Caco-2 (cell line): ENCODE measurements at regions not wholly inside any gene's neighbourhood (a gene's known extent, or its start where the extent isn't known, plus 50 kb on each side); places are given as distances from the start of the nearest gene placed in this dataset.

Experiments used
- BruUV-seq: library from RNA; stranded (reverse); fragments of 400-500 nt; replicated peaks from 2 replicates; lab custom pipeline; 2021; lab: Mats Ljungman, UMichigan
- CTCF ChIA-PET: fragments of 300-600 bp; sonication (Branson Sonifier 250); formaldehyde crosslinking; loops from one replicate; lab custom pipeline; 2022; ENCODE audit warnings: antibody characterized with exemption; lab: Charles Lee
- POLR2A ChIA-PET: fragments of 300-600 bp; sonication (Branson Sonifier 250); formaldehyde crosslinking; loops from one replicate; lab custom pipeline; 2022; ENCODE audit warnings: antibody characterized with exemption; lab: Charles Lee
- DNase-seq, 2 experiments: peaks; one replicate each; pipeline versions ENCODE4 v3.0.0 to v3.0.0-alpha.2; 2020 to 2022
- H3K27me3 ChIP-seq: replicated peaks from 2 replicates; pipeline ENCODE4 v1.6.0; 2011; ENCODE audit warnings: low read length; ENCODE audit not compliant: control insufficient read depth, insufficient read depth
- H3K36me3 ChIP-seq: 2 replicates; pipeline ENCODE4 v1.5.1; 2011; ENCODE audit warnings: low read length; ENCODE audit not compliant: control insufficient read depth, insufficient read depth
- H3K4me1 ChIP-seq: fragments of 250-450 bp; sonication (Bioruptor Pico); 2 replicates; pipeline ENCODE4 v1.5.1; 2020; ENCODE audit warnings: mild to moderate bottlenecking
- H3K4me3 ChIP-seq: 2 replicates; pipeline ENCODE4 v1.5.1; 2011; ENCODE audit warnings: low read depth, mild to moderate bottlenecking, control low read depth, low read length
- H3K9me3 ChIP-seq: fragments of 250-450 bp; sonication (Bioruptor Pico); 2 replicates; pipeline ENCODE4 v1.5.1; 2020; ENCODE audit warnings: mild to moderate bottlenecking, moderate library complexity
- H3K27ac Mint-ChIP-seq: one replicate; pipeline ENCODE4 v1.8.0; 2022; ENCODE audit warnings: mixed read lengths; ENCODE audit not compliant: unreplicated experiment
- H3K27me3 Mint-ChIP-seq: one replicate; pipeline ENCODE4 v1.8.0; 2022; ENCODE audit warnings: mixed read lengths; ENCODE audit not compliant: insufficient read depth, unreplicated experiment
- H3K36me3 Mint-ChIP-seq: one replicate; pipeline ENCODE4 v1.8.0; 2022; ENCODE audit warnings: mild to moderate bottlenecking, mixed read lengths; ENCODE audit not compliant: insufficient read depth, unreplicated experiment
- H3K4me1 Mint-ChIP-seq: one replicate; pipeline ENCODE4 v1.8.0; 2022; ENCODE audit warnings: low read depth, mixed read lengths; ENCODE audit not compliant: unreplicated experiment
- H3K4me3 Mint-ChIP-seq: one replicate; pipeline ENCODE4 v1.8.0; 2022; ENCODE audit warnings: mild to moderate bottlenecking, moderate library complexity, mixed read lengths; ENCODE audit not compliant: unreplicated experiment
- H3K9me3 Mint-ChIP-seq: one replicate; pipeline ENCODE4 v1.8.0; 2022; ENCODE audit warnings: mixed read lengths; ENCODE audit not compliant: unreplicated experiment
- intact Hi-C: fragments of 100-400 bp; cut with micrococcal nuclease; formaldehyde crosslinking; loops from one replicate; pipeline ENCODE4 v1.10.0; 2022; ENCODE audit not compliant: unreplicated experiment
- TF ChIP-seq, protein P1 (sequence below), 2 experiments: fragments of 200-600 bp in 1 of 2; IDR thresholded peaks; 1 replicate in 1 of 2; 2 replicates in 1 of 2; pipeline versions ENCODE4 v1.5.1 to v1.8.0; 2011 to 2022; ENCODE audit warnings: antibody characterized with exemption in 1 of 2, control low read depth in 1 of 2, inconsistent platforms in 1 of 2, low read depth in 1 of 2, low read length in 1 of 2, mild to moderate bottlenecking in 1 of 2, moderate library complexity in 1 of 2; ENCODE audit not compliant: insufficient read depth in 1 of 2, severe bottlenecking in 1 of 2, unreplicated experiment in 1 of 2

DNA sequence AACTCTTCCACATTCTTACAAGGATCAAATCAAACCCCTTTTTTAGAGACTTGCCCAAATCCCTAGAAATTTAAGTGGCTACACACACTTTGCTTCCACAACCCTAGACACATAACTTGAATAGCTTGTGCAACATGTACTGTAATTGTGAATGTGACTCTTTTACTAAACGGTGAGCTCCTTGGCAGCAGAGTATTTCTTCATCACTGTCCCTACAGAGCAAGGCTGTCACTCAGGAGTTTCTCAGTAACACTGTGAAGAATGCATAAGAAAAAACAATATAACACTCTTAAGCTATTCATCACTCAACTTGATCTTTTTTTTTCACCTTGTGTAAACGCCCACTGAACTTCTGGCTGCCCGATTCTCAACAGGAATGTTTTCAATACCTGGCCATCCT, 53.8 kb upstream of the ADAMTS18 start:
- POLR2A ChIA-PET, result no interaction called here
- no peaks in the 10 kb centered on the region for H3K27me3 ChIP-seq
- intact Hi-C loops, result no loop called here

GRCh38 chr16:77491091-77491490, 56.3 kb upstream of the ADAMTS18 start:
- TF ChIP-seq, protein P1, sequence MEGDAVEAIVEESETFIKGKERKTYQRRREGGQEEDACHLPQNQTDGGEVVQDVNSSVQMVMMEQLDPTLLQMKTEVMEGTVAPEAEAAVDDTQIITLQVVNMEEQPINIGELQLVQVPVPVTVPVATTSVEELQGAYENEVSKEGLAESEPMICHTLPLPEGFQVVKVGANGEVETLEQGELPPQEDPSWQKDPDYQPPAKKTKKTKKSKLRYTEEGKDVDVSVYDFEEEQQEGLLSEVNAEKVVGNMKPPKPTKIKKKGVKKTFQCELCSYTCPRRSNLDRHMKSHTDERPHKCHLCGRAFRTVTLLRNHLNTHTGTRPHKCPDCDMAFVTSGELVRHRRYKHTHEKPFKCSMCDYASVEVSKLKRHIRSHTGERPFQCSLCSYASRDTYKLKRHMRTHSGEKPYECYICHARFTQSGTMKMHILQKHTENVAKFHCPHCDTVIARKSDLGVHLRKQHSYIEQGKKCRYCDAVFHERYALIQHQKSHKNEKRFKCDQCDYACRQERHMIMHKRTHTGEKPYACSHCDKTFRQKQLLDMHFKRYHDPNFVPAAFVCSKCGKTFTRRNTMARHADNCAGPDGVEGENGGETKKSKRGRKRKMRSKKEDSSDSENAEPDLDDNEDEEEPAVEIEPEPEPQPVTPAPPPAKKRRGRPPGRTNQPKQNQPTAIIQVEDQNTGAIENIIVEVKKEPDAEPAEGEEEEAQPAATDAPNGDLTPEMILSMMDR (IDR thresholded peaks at IDR 0.05; ENCODE audit: insufficient read depth in 1 of 2, low read depth in 1 of 2, low read length in 1 of 2, severe bottlenecking in 1 of 2, unreplicated experiment in 1 of 2), result no peak
- Mint-ChIP-seq H3K36me3 (no peaks in the 10 kb centered on the region), H3K27me3 (peaks cover 9% of the 10 kb centered on the region), H3K9me3 (no peaks in the 10 kb centered on the region), H3K4me1 (no peaks in the 10 kb centered on the region), H3K27ac (no peak overlapping the region), H3K4me3 (no peak overlapping the region)
- Histone ChIP-seq H3K4me1 (no peaks in the 10 kb centered on the region), H3K4me3 (no peak overlapping the region), H3K27me3 (no peaks in the 10 kb centered on the region), H3K36me3 (no peaks in the 10 kb centered on the region), H3K9me3 (no peaks in the 10 kb centered on the region)
- CTCF ChIA-PET, result no interaction called here
- no TSS peak for BruUV-seq
- POLR2A ChIA-PET, result no interaction called here
- no peak for DNase-seq
- intact Hi-C loops, result no loop called here

More for the DNA sequence above, 53.8 kb upstream of the ADAMTS18 start:
- H3K4me1 Mint-ChIP-seq, result no peaks in the 10 kb centered on the region
- BruUV-seq, result no TSS peak
- no peaks in the 10 kb centered on the region for H3K9me3 Mint-ChIP-seq
- H3K27me3 Mint-ChIP-seq, result peaks cover 17% of the 10 kb centered on the region
- no peaks in the 10 kb centered on the region for H3K4me1 ChIP-seq
- H3K4me3 Mint-ChIP-seq, result no peak overlapping the region
- no peaks in the 10 kb centered on the region for H3K36me3 ChIP-seq
- CTCF ChIA-PET, result no interaction called here
- no peak overlapping the region for H3K27ac Mint-ChIP-seq
- no peaks in the 10 kb centered on the region for H3K36me3 Mint-ChIP-seq
- TF ChIP-seq, protein P1 (IDR thresholded peaks at IDR 0.05; ENCODE audit: insufficient read depth in 1 of 2, low read depth in 1 of 2, low read length in 1 of 2, severe bottlenecking in 1 of 2, unreplicated experiment in 1 of 2), result no peak
- DNase-seq, result no peak
- no peak overlapping the region for H3K4me3 ChIP-seq
- no peaks in the 10 kb centered on the region for H3K9me3 ChIP-seq

- Histone ChIP-seq H3K36me3 (no peaks in the 10 kb centered on the region), H3K9me3 (no peaks in the 10 kb centered on the region), H3K27me3 (no peaks in the 10 kb centered on the region), H3K4me3 (no peak overlapping the region), H3K4me1 (no peaks in the 10 kb centered on the region)
- TF ChIP-seq, protein P1 (IDR thresholded peaks at IDR 0.05; ENCODE audit: insufficient read depth in 1 of 2, low read depth in 1 of 2, low read length in 1 of 2, severe bottlenecking in 1 of 2, unreplicated experiment in 1 of 2), result no peak
- Mint-ChIP-seq H3K27me3 (no peaks in the 10 kb centered on the region), H3K27ac (no peak overlapping the region), H3K4me1 (no peaks in the 10 kb centered on the region), H3K4me3 (no peak overlapping the region), H3K9me3 (no peaks in the 10 kb centered on the region), H3K36me3 (no peaks in the 10 kb centered on the region)
- BruUV-seq, result no TSS peak
- ChIA-PET POLR2A (no interaction called here), CTCF (no interaction called here)
- DNase-seq, result no peak
- intact Hi-C loops, result no loop called here
These were observed 62.1 kb upstream of the ADAMTS18 start for GRCh38 chr16:77496934-77497333.
